NCI-H226 (cell line): ENCODE measurements at regions not wholly inside any gene's neighbourhood (a gene's known extent, or its start where the extent isn't known, plus 50 kb on each side); places are given as distances from the start of the nearest gene placed in this dataset.

Experiments
- DNase-seq: peaks from one replicate; pipeline ENCODE4 v3.0.0-alpha.2; 2015

DNA sequence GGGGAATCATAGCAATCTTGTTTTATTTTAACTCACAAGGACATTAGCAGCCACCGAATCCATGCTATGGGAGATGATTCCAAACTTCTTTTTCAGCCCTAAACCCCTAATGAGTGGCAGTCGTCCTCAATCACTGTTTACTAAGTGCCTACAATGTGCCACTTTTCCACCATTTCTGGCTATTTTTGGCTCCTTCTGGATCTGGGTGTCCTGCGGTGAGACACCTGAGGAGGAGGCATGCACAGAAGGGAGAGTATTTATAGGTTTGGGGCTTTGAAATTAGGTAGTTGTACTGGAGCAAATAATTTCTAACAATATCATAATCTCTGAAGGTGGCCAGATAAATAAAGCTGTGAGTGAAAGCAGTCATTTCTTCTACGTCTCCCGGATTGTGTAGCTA lies 1125.6 kb downstream of the BCL11B start:
- no peak for DNase-seq

- DNase-seq = no peak
Observed at GRCh38 chr14:98154254-98154653, 1117.7 kb downstream of the BCL11B start.

- no peak for DNase-seq
Observed at GRCh38 chr14:98156411-98156810, 1115.6 kb downstream of the BCL11B start.

GRCh38 chr14:98160901-98161300 lies 1111.1 kb downstream of the BCL11B start:
- no peak for DNase-seq

DNA sequence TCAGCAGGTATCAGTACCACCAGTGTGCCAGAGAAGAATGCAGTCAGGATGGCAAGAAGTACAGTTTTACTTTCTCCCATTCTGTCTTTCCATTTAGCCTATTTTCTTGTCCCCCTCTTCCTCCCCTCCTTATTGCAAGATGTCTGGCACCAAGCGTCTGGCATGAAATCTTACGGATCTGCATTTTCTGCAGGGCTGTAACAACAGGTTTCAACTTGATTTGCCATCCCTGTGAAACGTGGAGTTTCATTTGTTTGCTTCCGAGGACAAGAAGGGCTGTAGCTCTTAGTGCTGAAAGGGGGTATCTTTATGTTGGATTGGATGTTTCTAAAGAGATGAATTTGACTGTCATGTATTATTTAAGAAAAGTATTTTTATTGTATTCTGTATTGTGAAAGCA lies 1110.6 kb downstream of the BCL11B start:
- DNase-seq = no peak

GRCh38 chr14:98162856-98163805 lies 1108.9 kb downstream of the BCL11B start:
- DNase-seq = no peak

GRCh38 chr14:98163873-98164272 lies 1108.1 kb downstream of the BCL11B start:
- no peak for DNase-seq

DNA sequence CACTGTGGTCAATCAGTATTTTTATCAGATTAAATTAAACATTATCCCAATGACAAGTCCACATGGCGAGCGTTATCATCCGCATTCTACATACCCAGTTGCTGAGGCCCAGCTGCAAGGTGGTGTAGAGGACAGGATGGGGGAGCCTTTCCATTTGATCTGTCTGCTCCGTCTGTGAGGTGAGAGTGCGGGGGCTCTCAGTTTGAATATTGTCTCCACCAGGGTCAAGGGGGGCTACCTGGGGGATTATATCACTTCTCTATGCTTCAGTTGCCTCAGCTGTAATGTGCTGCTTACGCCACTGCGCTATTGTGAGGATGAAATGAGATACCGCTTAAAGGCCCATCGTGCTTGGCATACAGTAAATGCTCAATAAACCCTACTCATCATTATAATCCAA lies 1106.0 kb downstream of the BCL11B start:
- no peak for DNase-seq

DNA sequence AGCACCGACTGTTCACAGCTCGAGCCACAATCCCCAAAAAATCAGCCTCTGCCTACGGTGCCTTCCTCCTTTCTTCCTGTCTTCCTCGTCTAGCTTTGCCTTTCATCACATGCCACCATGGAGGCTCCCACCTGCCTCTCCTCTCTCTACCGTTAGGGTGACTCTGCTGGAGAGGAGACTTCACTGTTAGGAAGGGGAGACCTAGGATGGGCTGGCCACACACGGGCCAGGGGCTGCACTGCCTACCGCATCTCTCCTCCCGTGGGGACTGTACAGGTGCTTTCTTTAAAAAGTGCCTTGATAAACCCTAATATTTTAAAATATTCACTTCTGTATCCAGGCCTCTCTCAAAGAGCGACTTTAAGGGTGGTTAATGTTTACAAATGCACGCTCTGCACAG lies 1104.7 kb downstream of the BCL11B start:
- DNase-seq = no peak

- DNase-seq = no peak
Observed at GRCh38 chr14:98167705-98168104, 1104.3 kb downstream of the BCL11B start.

- no peak for DNase-seq
Observed at GRCh38 chr14:98168211-98168985, 1103.6 kb downstream of the BCL11B start.

GRCh38 chr14:98169170-98169587 lies 1102.8 kb downstream of the BCL11B start:
- no peak for DNase-seq

- DNase-seq = no peak
Observed at GRCh38 chr14:98170575-98170974, 1101.4 kb downstream of the BCL11B start.

GRCh38 chr14:98171654-98172053 lies 1100.3 kb downstream of the BCL11B start:
- no peak for DNase-seq

- DNase-seq = no peak
Observed at GRCh38 chr14:98172243-98172778, 1099.7 kb downstream of the BCL11B start.

- no peak for DNase-seq
Observed at GRCh38 chr14:98173305-98173704, 1098.7 kb downstream of the BCL11B start.

GRCh38 chr14:98174041-98174440 lies 1098.0 kb downstream of the BCL11B start:
- DNase-seq = no peak

- no peak for DNase-seq
Observed at GRCh38 chr14:98175436-98175835, 1096.6 kb downstream of the BCL11B start.

- no peak for DNase-seq
Observed at GRCh38 chr14:98175881-98176280, 1096.1 kb downstream of the BCL11B start.

- no peak for DNase-seq
Observed at GRCh38 chr14:98176892-98177291, 1095.1 kb downstream of the BCL11B start.

DNA sequence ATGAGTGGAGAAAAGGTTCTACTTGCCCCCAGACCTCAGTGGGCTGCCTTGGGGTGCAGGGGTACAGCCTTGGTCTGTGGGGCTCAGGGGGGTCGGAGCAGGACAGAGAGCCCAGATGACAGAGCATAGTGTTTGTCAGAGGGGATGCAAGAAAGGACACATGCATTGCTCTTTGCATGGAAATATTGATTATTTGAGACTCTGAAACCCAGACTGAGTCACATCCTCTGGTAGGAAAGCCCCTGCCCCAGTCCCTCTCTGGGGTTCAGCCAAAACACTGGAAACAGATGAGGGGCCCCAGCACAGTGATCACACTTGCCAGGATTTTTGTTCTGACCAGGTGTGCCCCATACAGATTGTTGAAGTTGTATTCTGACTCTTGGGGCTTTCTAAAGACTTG lies 1094.4 kb downstream of the BCL11B start:
- DNase-seq = no peak

DNA sequence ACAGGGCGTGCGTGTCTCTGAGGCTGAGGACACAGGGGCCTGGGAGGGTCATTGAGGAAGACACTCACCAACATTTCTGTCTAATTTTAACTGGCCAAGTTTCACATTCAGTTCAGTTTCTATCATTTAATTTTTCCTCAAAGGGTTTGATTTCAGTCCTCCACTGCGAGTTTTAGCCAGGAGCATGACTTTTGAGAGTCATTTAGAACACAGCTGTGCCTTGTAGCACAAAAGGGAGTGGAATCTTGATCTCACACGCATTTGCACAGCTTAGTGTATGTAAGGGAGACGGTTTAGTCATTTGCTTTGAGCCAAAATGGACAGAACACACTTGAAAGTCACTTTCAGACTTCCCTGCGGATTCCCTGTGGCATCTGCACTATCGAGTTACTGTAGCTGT lies 1090.8 kb downstream of the BCL11B start:
- no peak for DNase-seq

DNA sequence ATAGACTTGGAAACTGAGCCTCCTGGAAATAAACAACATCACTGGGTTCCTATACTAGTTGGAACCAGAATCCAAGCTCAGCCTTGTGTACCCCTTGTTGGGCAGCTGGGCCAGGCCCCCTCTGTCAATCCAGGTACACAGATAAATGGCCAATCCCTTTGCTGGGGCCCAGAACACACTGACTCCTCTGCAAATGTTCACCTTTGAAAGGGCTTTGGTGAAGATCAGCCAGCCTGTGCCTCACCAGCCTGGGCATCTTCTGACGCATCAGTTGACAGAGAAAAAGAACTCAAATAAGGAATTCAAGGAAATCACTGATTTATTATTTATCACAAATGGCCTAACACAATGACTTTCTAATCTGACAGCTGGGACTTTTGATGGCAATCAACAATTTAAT lies 1090.2 kb downstream of the BCL11B start:
- no peak for DNase-seq
